ENCODE measurements at regions not wholly inside any gene's neighbourhood (a gene's known extent, or its start where the extent isn't known, plus 50 kb on each side); places are given as distances from the start of the nearest gene placed in this dataset.
"Not testable (repeated sequence)": the region's sequence is repeated elsewhere in the genome, so short reads cannot be mapped to it uniquely, and the experiment has no call there.

GRCh38 chr21:9788281-9788680, 733.1 kb upstream of the TPTE start:
- DNase-seq (ENCODE audit: low read depth, low spot score), result not testable (repeated sequence)

GRCh38 chr21:9790354-9790753, 731.0 kb upstream of the TPTE start:
- DNase-seq (ENCODE audit: low read depth, low spot score), result not testable (repeated sequence)

- DNase-seq (ENCODE audit: low read depth, low spot score), result not testable (repeated sequence)
Measured at GRCh38 chr21:9791453-9791852, 729.9 kb upstream of the TPTE start.

DNA sequence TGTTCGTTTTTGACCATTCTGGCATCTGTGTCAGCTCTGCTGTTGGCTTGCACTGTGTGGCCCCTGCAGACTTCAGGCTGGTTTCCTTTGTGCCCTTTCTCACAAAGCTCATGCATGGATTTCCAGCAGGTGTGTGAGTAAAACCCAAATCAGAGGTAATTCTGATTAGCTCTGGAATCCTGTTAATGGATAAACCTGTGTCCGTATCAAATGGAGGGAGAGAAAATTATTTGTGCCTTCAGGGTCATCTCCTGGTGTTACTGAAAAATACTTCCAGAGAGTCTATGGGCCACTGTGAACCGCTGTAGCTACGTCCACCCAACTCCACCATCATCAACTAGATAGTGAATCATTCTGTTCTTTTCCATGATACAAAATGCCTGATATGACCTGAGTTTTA, 726.1 kb upstream of the TPTE start:
- not testable (repeated sequence) for DNase-seq (ENCODE audit: low read depth, low spot score)

- not testable (repeated sequence) for DNase-seq (ENCODE audit: low read depth, low spot score)
Measured at GRCh38 chr21:9796293-9796692, 725.1 kb upstream of the TPTE start.

GRCh38 chr21:9807675-9808074, 713.7 kb upstream of the TPTE start:
- DNase-seq (ENCODE audit: low read depth, low spot score), result not testable (repeated sequence)

DNA sequence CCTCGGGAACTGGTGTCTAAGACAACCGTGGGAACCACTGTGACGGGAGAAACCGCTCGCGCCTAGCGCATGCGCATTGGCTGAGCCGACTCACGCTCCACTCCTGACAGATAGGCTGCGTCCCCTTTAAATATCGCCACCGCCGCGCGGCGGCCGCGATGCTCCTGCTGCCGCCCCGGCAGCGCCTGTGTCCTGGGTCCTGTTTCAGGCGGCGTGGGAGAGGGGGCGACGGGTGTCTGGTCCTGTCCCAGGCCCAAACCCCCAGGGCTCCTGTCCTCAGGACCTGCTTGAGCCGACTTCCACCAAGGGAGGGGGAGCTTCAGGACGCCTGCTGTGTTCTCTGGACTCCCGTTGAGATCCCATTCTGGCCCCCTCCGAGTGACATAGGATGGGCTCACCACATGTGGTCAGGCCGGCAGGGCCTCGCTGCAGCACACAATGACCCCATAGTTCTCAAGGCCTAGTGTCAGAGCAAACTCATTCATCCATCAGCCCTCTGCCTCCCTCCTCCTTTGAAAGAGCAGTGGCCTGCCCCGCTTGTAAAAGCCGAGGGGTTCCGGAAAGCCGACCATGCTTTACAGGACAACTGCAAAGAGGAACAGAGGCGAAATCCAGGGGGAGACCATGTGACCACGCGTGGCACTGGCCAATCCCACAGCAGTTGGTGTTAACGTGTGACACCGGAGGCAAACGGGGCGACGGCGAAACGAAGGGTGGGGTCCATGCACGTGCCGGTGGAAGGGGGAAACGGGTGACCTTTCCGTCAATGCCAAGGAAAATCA, 710.0 kb upstream of the TPTE start:
- DNase-seq (ENCODE audit: low read depth, low spot score), result not testable (repeated sequence)

GRCh38 chr21:9812507-9812906, 708.9 kb upstream of the TPTE start:
- not testable (repeated sequence) for DNase-seq (ENCODE audit: low read depth, low spot score)

DNA sequence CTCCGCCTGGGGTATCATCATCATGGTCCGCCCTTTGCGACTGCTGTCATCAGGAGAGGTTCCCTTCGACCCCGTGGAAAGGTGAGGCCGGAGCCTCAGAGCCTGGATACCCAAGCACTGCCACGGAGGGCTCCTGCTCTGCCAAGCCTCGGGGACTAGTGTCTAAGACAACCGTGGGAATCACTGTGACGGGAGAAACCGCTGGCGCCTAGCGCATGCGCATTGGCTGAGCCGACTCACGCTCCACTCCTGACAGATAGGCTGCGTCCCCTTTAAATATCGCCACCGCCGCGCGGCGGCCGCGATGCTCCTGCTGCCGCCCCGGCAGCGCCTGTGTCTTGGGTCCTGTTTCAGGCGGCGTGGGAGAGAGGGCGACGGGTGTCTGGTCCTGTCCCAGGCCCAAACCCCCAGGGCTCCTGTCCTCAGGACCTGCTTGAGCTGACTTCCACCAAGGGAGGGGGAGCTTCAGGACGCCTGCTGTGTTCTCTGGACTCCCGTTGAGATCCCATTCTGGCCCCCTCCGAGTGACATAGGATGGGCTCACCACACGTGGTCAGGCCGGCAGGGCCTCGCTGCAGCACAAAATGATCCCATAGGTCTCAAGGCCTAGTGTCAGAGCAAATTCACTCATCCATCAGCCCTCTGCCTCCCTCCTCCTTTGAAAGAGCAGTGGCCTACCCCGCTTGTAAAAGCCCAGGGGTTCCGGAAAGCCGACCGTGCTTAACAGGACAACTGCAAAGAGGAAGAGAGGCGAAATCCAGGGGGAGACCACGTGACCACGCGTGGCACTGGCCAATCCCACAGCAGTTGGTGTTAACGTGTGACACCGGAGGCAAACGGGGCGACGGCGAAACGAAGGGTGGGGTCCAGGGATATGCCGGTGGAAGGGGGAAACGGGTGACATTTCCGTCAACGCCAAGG, 707.2 kb upstream of the TPTE start:
- DNase-seq (ENCODE audit: low read depth, low spot score), result not testable (repeated sequence)

GRCh38 chr21:9815181-9815789, 706.1 kb upstream of the TPTE start:
- DNase-seq (ENCODE audit: low read depth, low spot score), result not testable (repeated sequence)

DNA sequence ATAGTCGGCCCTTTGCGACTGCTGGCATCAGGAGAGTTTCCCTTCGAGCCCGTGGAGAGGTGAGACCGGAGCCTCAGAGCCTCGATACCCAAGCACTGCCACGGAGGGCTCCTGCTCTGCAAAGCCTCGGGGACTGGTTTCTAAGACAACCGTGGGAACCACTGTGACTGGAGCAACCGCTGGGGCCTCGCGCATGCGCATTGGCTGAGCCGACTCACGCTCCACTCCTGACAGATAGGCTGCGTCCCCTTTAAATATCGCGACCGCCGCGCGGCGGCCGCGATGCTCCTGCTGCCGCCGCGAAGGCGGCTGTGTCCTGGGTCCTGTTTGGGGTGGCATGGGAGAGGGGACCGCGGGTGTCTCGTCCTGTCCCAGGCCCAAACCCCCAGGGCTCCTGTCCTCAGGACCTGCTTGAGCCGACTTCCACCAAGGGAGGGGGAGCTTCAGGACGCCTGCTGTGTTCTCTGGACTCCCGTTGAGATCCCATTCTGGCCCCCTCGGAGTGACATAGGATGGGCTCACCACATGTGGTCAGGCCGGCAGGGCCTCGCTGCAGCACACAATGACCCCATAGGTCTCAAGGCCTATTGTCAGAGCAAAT, 704.5 kb upstream of the TPTE start:
- not testable (repeated sequence) for DNase-seq (ENCODE audit: low read depth, low spot score)

DNA sequence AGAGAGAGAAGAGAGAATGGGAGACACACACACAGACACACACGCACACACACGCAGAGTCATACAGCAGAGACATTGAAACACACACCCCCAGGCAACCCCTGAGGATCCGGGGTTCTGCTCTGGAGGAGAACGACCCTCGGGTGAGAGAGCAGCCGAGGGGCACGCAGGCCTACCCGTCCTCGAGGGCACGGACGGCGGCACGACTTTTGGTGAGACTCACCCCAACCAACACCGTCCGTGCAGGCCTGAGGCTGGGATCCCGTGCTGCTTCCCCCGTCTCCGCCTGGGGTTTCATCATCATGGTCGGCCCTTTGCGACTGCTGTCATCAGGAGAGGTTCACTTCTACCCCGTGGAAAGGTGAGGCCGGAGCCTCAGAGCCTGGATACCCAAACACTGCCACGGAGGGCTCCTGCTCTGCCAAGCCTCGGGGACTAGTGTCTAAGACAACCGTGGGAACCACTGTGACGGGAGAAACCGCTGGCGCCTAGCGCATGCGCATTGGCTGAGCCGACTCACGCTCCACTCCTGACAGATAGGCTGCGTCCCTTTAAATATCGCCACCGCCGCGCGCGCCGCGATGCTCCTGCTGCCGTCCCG, 703.4 kb upstream of the TPTE start:
- DNase-seq (ENCODE audit: low read depth, low spot score), result not testable (repeated sequence)

- not testable (repeated sequence) for DNase-seq (ENCODE audit: low read depth, low spot score)
Measured at GRCh38 chr21:9819549-9820192, 701.7 kb upstream of the TPTE start.

- not testable (repeated sequence) for DNase-seq (ENCODE audit: low read depth, low spot score)
Measured at GRCh38 chr21:9820579-9820978, 700.8 kb upstream of the TPTE start.

DNA sequence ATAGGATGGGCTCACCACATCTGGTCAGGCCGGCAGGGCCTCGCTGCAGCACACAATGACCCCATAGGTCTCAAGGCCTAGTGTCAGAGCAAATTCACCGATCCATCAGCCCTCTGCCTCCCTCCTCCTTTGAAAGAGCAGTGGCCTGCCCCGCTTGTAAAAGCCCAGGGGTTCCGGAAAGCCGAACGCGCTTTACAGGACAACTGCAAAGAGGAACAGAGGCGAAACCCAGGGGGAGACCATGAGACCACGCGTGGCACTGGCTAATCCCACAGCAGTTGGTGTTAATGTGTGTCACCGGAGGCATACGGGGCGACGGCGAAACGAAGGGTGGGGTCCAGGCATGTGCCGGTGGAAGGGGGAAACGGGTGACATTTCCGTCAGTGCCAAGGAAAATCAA, 699.9 kb upstream of the TPTE start:
- DNase-seq (ENCODE audit: low read depth, low spot score), result not testable (repeated sequence)

DNA sequence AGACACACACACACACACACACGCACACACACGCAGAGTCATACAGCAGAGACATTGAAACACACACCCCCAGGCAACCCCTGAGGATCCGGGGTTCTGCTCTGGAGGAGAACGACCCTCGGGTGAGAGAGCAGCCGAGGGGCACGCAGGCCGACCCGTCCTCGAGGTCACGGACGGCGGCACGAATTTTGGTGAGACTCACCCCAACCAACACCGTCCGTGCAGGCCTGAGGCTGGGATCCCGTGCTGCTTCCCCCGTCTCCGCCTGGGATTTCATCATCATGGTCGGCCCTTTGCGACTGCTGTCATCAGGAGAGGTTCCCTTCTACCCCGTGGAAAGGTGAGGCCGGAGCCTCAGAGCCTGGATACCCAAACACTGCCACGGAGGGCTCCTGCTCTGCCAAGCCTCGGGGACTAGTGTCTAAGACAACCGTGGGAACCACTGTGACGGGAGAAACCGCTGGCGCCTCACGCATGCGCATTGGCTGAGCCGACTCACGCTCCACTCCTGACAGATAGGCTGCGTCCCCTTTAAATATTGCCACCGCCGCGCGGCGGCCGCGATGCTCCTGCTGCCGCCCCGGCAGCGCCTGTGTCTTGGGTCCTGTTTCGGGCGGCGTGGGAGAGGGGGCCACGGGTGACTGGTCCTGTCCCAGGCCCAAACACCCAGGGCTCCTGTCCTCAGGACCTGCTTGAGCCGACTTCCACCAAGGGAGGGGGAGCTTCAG, 699.1 kb upstream of the TPTE start:
- DNase-seq (ENCODE audit: low read depth, low spot score), result not testable (repeated sequence)

GRCh38 chr21:9823197-9824157, 697.9 kb upstream of the TPTE start:
- peak; percentile 18 for DNase-seq (ENCODE audit: low read depth, low spot score)

DNA sequence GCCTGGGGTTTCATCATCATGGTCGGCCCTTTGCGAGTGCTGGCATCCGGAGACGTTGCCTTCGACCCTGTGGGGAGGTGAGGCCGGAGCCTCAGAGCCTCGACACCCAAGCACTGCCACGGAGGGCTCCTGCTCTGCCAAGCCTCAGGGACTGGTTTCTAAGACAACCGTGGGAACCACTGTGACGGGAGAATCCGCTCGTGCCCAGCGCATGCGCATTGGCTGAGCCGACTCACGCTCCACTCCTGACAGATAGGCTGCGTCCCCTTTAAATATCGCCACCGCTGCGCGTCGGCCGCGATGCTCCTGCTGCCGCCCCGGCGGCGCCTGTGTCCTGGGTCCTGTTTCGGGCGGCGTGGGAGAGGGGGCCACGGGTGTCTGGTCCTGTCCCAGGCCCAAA, 690.6 kb upstream of the TPTE start:
- DNase-seq (ENCODE audit: low read depth, low spot score), result not testable (repeated sequence)

- not testable (repeated sequence) for DNase-seq (ENCODE audit: low read depth, low spot score)
Measured at GRCh38 chr21:9832751-9833150, 688.6 kb upstream of the TPTE start.

Measured in astrocyte of the hippocampus (primary cell).